HAP-1 (cell line): ENCODE measurements at regions not wholly inside any gene's neighbourhood (a gene's known extent, or its start where the extent isn't known, plus 50 kb on each side); places are given as distances from the start of the nearest gene placed in this dataset.
A peak's percentile ranks its signal among the peaks of the same experiment; 100 is the strongest.
"Not testable (repeated sequence)": the region's sequence is repeated elsewhere in the genome, so short reads cannot be mapped to it uniquely, and the experiment has no call there.

Experiments used
- DNase-seq, 2 experiments: peaks; one replicate each; pipeline ENCODE4 v3.0.0-alpha.2; 2016 to 2020; ENCODE audit warnings: low spot score in 2 of 2
- H3K27me3 ChIP-seq: fragments of 250-450 bp; sonication (Bioruptor Pico); 2 replicates; pipeline ENCODE4 v1.5.1; 2020; ENCODE audit warnings: low read depth, mild to moderate bottlenecking, moderate library complexity
- H3K36me3 ChIP-seq: fragments of 250-450 bp; sonication (Bioruptor Pico); replicated peaks from 2 replicates; pipeline ENCODE4 v1.5.1; 2020; ENCODE audit warnings: mild to moderate bottlenecking
- H3K4me1 ChIP-seq: fragments of 250-450 bp; sonication (Bioruptor Pico); 2 replicates; pipeline ENCODE4 v1.5.1; 2020; ENCODE audit warnings: mild to moderate bottlenecking
- H3K4me3 ChIP-seq: fragments of 250-450 bp; sonication (Bioruptor Pico); 2 replicates; pipeline ENCODE4 v1.5.1; 2020; ENCODE audit warnings: mild to moderate bottlenecking, moderate library complexity
- H3K9me3 ChIP-seq: fragments of 250-450 bp; sonication (Bioruptor Pico); 2 replicates; pipeline ENCODE4 v1.5.1; 2020; ENCODE audit warnings: mild to moderate bottlenecking, moderate library complexity
- in situ Hi-C: fragments of 300-500 bp; cut with MboI; formaldehyde crosslinking; loops from 3 replicates; pipeline ENCODE4 v1.14.3; 2020; ENCODE audit warnings: low sequenced_read_pairs, inconsistent platforms, mixed read lengths

DNA sequence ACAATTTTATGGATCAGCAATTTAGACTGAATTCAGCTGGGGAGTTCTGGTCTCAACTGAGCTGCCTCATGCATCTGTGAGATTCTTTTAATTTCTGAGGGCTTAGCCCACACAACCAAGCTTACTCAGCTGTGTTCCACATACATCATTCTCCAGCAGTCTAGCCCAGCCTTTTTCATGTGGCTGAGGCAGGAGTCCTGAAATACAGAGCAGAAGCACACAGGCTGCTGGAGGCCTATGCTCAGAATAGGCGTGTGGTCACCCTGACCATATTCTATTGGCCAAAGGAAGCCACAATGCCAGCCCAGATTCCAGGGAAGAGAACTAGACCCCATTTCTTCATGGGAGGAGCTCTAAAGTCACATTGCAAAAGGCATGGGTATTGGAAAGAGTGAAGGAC lies 72.3 kb upstream of the DHRS4 start:
- in situ Hi-C loops: no loop called here
- no peak for DNase-seq
- no peak overlapping the region for H3K4me3 ChIP-seq

DNA sequence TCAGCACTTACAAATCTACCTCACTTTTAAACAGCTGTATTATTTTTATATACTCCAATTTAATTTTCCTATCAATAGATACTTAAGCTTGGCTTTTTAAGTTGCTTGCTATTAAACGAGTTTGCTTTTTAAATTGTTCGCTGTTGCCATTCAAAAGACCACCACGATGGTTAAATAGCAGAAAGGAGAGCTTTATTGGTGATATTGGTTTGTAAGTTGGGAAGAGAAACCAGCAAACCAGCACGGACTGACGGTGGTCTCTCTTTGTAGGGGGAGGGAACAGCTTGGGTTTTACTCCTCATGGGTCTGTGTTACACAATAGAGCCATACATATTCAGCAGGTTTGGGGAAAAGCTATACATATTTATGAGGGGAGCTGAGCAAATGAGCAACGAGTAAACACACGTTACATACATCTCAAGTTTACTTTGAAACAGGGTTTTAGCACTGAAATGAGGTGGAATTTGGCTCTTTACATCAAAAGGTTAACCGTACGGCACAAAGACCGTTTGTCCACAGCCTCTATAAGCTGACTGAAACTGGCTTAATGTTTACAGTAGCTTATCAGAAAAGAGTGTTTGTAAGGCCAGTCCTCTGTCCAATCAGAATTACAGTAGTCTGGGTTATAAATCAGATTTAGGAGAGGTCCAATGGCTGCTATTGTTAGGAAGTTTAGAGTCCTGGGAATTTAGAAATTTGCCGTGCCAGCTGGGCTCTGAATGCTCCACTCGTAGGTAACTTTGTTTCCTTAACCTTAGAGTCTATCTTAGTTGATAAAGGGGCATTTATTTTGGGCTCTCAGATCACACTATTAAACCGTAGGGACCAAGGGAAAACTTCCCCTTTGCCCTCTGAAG lies 69.7 kb upstream of the DHRS4 start:
- H3K27me3 ChIP-seq: 0 out of 2 replicates have a peak, but pooled peaks cover 2% of the 10 kb centered on the region
- H3K4me3 ChIP-seq: no peak overlapping the region
- no peaks in the 10 kb centered on the region for H3K9me3 ChIP-seq
- no peaks in the 10 kb centered on the region for H3K36me3 ChIP-seq
- peaks cover 9% of the 10 kb centered on the region for H3K4me1 ChIP-seq
- in situ Hi-C loops: no loop called here
- no peak for DNase-seq

More for the DNA sequence above, 72.3 kb upstream of the DHRS4 start:
- Histone ChIP-seq H3K9me3 (no peaks in the 10 kb centered on the region), H3K4me1 (peaks cover 9% of the 10 kb centered on the region), H3K36me3 (no peaks in the 10 kb centered on the region), H3K27me3 (no peaks in the 10 kb centered on the region)

DNA sequence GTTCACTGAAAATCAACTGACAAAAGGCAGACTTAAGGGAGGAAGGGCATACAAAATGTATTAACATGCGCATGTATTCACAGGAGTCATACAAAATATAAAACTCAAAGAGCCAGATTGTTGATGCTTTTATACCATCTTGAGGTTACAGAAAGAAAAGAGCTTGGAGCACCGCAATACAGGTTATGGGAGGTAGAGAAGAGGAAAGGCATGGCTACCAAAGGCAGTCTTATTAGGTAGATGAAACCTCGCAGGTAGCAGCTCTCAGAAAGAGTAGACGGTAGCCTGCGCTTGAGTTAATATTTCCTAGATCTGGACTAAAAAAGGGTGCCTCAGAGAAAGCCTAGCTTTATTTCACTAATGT lies 69.0 kb upstream of the DHRS4 start:
- no peak for DNase-seq
- Histone ChIP-seq H3K27me3 (0 out of 2 replicates have a peak, but pooled peaks cover 2% of the 10 kb centered on the region), H3K4me3 (no peak overlapping the region), H3K4me1 (peaks cover 9% of the 10 kb centered on the region), H3K36me3 (no peaks in the 10 kb centered on the region), H3K9me3 (no peaks in the 10 kb centered on the region)
- in situ Hi-C loops: no loop called here

DNA sequence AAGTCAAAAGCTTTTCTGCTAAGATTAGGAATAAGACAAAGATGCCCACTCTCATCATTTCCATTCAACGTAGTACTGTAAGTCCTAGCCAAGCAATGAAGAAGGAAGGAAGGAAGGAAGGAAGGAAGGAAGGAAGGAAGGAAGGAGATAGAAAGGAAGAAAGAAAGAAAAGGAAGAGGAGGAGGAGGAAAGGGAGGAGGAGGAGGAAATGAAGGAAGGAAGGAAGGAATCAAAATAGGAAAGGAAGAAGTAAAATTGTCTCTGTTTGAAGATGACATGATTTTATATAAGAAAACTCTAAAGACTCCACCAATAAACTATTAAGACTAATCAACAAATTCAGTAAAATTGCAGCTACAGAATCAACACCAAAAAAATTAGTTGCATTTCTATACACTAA lies 66.0 kb upstream of the DHRS4 start:
- Histone ChIP-seq H3K27me3 (0 out of 2 replicates have a peak, but pooled peaks cover 2% of the 10 kb centered on the region), H3K4me1 (peaks cover 9% of the 10 kb centered on the region), H3K4me3 (no peak overlapping the region), H3K36me3 (no peaks in the 10 kb centered on the region), H3K9me3 (no peaks in the 10 kb centered on the region)
- in situ Hi-C loops: no loop called here
- DNase-seq: no peak

DNA sequence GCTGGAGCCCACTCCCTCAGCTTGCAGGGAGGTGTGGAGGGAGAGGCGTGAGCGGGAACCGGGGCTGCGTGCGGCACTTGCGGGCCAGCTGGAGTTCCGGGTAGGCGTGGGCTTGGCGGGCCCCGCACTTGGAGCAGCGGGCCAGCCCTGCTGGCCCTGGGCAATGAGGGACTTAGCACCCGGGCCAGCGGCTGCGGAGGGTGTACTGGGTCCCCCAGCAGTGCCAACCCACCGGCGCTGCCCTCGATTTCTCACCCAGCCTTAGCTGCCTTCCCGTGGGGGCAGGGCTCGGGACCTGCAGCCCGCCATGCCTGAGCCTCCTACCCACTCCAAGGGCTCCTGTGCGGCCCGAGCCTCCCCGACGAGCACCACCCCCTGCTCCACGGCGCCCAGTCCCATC lies 61.9 kb upstream of the DHRS4 start:
- H3K9me3 ChIP-seq, DNase-seq, in situ Hi-C loops, H3K4me3 ChIP-seq, H3K27me3 ChIP-seq, H3K4me1 ChIP-seq, H3K36me3 ChIP-seq: not testable (repeated sequence)

DNA sequence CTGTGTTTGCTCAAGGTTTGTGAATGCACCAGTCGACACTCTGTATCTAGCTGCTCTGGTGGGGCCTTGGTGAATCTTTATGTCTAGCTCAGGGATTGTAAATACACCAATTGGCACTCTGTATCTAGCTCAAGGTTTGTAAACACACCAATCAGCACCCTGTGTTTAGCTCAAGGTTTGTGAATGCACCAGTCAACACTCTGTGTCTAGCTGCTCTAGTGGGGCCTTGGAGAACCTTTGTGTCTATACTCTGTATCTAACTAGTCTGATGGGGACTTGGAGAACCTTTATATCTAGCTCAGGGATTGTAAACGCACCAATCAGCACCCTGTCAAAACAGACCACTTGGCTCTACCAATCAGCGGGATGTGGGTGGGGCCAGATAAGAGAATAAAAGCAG lies 61.3 kb upstream of the DHRS4 start:
- H3K27me3 ChIP-seq, H3K4me1 ChIP-seq, in situ Hi-C loops, DNase-seq, H3K4me3 ChIP-seq, H3K36me3 ChIP-seq, H3K9me3 ChIP-seq: not testable (repeated sequence)

DNA sequence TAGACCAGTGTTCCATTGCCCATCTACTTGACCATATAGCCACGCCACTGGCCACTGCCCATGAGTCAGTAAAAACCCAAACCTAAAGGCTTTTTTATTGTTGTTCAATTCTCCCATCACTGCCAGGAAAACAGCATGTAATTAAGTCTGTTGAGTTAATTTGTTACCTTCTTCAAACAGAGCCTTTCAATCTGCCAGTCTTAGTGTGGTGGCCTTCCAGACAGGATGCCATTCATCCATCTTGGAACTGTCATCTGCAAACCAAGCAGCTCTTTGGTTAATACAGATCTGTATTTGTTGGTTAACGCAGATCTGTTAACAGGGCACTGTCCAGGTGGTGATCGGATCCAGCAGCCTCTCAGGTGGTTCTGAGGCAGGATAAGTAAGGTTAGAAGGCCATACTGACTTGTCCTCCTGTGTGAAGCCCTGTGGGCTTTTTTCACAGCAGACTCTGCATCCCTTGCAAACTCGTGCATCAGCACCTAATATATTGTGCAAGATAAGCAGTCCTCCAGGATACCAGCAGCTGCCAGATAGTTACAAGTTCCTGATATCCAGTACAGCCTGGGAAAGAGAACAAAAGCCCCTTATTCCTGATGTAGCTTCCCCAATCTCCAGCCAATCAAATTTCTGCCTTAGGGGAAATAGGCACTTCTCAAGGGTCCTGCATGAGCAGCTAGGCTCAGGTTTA lies 59.1 kb upstream of the DHRS4 start:
- no peak for DNase-seq
- H3K27me3 ChIP-seq: no peaks in the 10 kb centered on the region

DNA sequence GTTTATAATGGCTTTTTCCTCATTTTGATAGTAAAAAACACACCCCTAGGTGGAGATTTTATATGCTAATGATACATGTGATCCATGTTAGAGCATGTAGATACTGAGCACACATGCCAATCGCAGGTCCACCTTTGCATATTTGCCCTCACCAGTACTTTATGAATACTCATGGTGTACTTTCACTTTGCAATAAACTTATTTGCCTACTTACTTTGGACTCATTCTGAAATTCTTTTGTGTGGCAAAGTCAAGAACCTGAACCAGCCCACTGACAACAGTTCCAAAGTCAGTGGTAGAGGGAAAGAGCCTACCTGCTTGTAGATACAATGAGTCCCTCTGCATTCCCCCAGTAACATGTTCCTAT lies 58.5 kb upstream of the DHRS4 start:
- no peaks in the 10 kb centered on the region for H3K4me1 ChIP-seq
- DNase-seq: no peak
- H3K27me3 ChIP-seq: no peaks in the 10 kb centered on the region
- no peaks in the 10 kb centered on the region for H3K36me3 ChIP-seq
- H3K4me3 ChIP-seq: no peak overlapping the region
- no peaks in the 10 kb centered on the region for H3K9me3 ChIP-seq
- in situ Hi-C loops: no loop called here

More for the DNA sequence above, 59.1 kb upstream of the DHRS4 start:
- no peaks in the 10 kb centered on the region for H3K4me1 ChIP-seq
- no peaks in the 10 kb centered on the region for H3K9me3 ChIP-seq
- in situ Hi-C loops: no loop called here
- H3K4me3 ChIP-seq: no peak overlapping the region
- H3K36me3 ChIP-seq: no peaks in the 10 kb centered on the region

DNA sequence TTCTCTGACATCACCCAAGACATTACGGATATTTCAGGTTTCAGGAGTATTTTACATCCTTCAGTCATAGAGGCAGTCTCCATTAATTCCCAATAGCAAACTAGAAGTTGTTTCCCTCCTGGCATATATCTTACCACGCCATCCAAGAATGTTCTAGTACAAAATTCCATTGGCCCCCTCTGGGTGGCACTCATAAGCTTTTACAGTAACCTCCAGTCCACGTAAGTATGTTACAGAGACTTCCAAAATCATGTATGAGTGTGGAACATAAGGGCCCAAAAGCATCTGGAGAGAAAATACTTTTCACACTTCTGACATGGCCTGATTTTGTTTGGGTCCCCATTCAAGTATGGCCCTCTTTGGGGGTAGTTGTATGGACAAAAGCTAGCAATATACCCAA lies 58.1 kb upstream of the DHRS4 start:
- in situ Hi-C loops: no loop called here
- Histone ChIP-seq H3K36me3 (no peaks in the 10 kb centered on the region), H3K27me3 (no peaks in the 10 kb centered on the region), H3K4me1 (no peaks in the 10 kb centered on the region), H3K9me3 (no peaks in the 10 kb centered on the region), H3K4me3 (no peak overlapping the region)
- peak; percentile 13 to 14 for DNase-seq

DNA sequence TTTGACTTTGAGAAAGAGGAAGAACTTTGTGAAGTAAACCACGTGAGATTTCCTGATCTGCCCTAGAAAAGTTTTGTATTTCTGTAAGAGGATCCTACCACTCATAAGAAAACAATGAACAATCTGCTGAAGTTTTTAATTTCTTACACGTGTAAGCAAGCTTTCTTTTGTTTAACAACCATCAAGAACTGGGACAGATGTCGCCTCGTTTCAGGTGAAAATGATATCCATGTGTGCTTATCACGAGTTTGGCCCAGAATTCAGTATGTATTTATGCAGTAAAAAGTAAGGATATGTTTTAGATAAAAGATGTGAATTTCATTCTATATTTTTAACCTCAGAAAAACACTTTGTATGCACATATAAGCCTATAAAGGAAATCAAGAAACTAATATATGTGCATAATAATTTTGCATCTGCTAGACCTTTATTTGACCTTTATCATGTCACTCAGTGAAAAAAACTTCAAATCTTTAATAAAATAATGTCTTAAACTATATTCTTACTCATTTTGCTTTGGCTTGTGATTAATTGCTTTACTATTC lies 56.9 kb upstream of the DHRS4 start:
- no peaks in the 10 kb centered on the region for H3K9me3 ChIP-seq
- in situ Hi-C loops: no loop called here
- no peaks in the 10 kb centered on the region for H3K4me1 ChIP-seq
- no peak for DNase-seq
- no peak overlapping the region for H3K4me3 ChIP-seq
- H3K36me3 ChIP-seq: no peaks in the 10 kb centered on the region
- no peaks in the 10 kb centered on the region for H3K27me3 ChIP-seq

DNA sequence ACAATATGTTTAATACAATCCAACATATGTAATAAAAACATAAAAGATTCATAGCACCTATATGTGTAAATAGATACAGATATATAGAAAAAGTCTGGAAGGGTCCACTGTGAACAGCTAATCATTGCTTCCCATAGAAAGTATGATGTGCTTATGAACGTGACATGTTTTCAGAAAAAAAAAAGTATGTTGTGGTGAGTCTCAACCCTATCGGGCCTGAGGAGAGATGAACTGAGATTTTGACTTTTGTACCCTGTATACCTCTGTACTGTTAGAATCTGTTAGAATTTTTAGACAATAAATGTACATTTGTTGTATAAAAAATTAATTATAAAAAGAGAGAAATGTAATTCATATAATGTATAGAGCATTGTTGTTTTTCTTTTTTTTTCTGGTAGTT lies 56.3 kb upstream of the DHRS4 start:
- in situ Hi-C loops, H3K36me3 ChIP-seq, H3K27me3 ChIP-seq, H3K4me3 ChIP-seq, H3K9me3 ChIP-seq, DNase-seq, H3K4me1 ChIP-seq: not testable (repeated sequence)

DNA sequence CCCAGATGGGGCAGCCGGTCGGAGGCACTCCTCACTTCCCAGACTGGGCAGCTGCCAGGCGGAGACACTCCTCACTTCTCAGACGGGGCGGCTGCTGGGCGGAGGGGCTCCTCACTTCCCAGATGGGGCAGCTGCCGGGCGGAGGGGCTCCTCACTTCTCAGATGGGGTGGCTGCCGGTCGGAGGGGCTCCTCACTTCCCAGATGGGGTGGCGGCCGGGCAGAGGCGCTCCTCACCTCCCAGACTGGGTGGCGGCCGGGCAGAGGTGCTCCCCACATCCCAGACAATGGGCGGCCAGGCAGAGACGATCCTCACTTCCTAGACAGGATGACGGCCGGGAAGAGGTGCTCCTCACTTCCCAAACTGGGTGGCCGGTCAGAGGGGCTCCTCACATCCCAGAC lies 55.2 kb upstream of the DHRS4 start:
- H3K36me3 ChIP-seq, H3K4me3 ChIP-seq, in situ Hi-C loops, H3K4me1 ChIP-seq, H3K27me3 ChIP-seq, H3K9me3 ChIP-seq, DNase-seq: not testable (repeated sequence)

DNA sequence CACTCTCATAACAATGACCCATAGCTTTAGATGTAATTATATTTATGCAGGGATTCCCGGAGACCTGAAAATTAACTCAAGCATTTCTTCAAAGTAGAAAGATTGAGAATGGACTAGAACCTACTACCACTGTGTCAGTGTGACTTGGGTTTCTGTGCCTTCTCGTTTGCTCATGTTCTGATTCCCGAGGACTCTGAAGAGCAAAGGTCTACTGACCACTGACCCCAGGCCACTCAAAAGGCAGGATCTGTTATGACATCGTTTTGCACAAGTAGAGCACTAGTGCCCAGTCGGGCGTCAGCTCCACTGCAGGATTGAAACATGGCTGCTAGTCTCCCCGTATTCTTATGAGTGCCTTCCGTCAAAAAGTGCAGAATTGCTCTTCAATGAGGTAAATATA lies 53.8 kb upstream of the DHRS4 start:
- Histone ChIP-seq H3K4me3 (no peak overlapping the region), H3K36me3 (no peaks in the 10 kb centered on the region)
- in situ Hi-C loops: no loop called here

DNA sequence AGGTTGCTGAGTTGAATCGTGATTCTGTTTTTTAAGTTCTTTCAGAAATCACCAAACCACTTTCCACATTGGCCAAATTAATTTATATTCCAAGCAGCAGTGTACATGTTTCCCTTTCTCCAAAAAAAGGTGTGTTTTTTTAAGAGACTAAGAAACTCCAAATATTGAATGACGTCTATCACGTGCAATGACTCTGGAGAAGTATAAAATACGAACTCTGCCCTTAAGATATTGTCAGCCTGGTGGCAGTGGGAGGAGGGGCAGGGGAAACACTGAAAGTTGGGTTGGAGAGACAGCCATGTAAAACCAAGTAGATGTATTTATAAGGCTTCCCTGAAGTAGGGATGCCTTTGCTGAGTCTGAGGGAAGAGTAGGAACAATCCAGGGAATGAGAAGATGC lies 50.1 kb upstream of the DHRS4 start:
- Histone ChIP-seq H3K27me3 (no peaks in the 10 kb centered on the region), H3K36me3 (no peaks in the 10 kb centered on the region), H3K4me3 (no peak overlapping the region), H3K9me3 (no peaks in the 10 kb centered on the region), H3K4me1 (no peaks in the 10 kb centered on the region)
- in situ Hi-C loops: no loop called here
- no peak for DNase-seq

More for the DNA sequence above, 53.8 kb upstream of the DHRS4 start:
- H3K4me1 ChIP-seq: no peaks in the 10 kb centered on the region
- DNase-seq: no peak
- no peaks in the 10 kb centered on the region for H3K9me3 ChIP-seq
- H3K27me3 ChIP-seq: no peaks in the 10 kb centered on the region
